Fibroblast of the aortic adventitia (primary cell): ENCODE measurements at regions not wholly inside any gene's neighbourhood (a gene's known extent, or its start where the extent isn't known, plus 50 kb on each side); places are given as distances from the start of the nearest gene placed in this dataset.
"Not testable (repeated sequence)": the region's sequence is repeated elsewhere in the genome, so short reads cannot be mapped to it uniquely, and the experiment has no call there.

ENCODE experiments used
- DNase-seq: peaks from one replicate; pipeline ENCODE4 v3.0.0-alpha.2; 2010; ENCODE audit warnings: low read depth
- H3K4me3 ChIP-seq: 2 replicates; pipeline ENCODE4 v1.5.1; 2011; ENCODE audit warnings: low read depth, mild to moderate bottlenecking, control low read depth, low read length, moderate library complexity
- CTCF ChIP-seq: IDR thresholded peaks from 2 replicates; pipeline ENCODE4 v1.5.1; 2011; ENCODE audit warnings: mild to moderate bottlenecking, low read length, control low read depth, inconsistent platforms; ENCODE audit not compliant: insufficient read depth

GRCh38 chr21:35195232-35195631, 146.1 kb upstream of the RUNX1 start:
- no peak for TF ChIP-seq CTCF
- no peak overlapping the region for H3K4me3 ChIP-seq
- DNase-seq = no peak

GRCh38 chr21:35191754-35192153, 142.7 kb upstream of the RUNX1 start:
- DNase-seq = no peak
- TF ChIP-seq CTCF = no peak
- H3K4me3 ChIP-seq = no peak overlapping the region

GRCh38 chr21:35191128-35191527, 142.0 kb upstream of the RUNX1 start:
- TF ChIP-seq CTCF = no peak
- no peak for DNase-seq
- H3K4me3 ChIP-seq = no peak overlapping the region

GRCh38 chr21:35190201-35190701, 141.1 kb upstream of the RUNX1 start:
- no peak overlapping the region for H3K4me3 ChIP-seq
- DNase-seq = peak; percentile 45
- no peak for TF ChIP-seq CTCF

- H3K4me3 ChIP-seq = no peak overlapping the region
- TF ChIP-seq CTCF = no peak
- DNase-seq = peak; percentile 96
Measured at GRCh38 chr21:35189077-35189863, 140.2 kb upstream of the RUNX1 start.

GRCh38 chr21:35183389-35183788, 134.3 kb upstream of the RUNX1 start:
- DNase-seq, H3K4me3 ChIP-seq: not testable (repeated sequence)

GRCh38 chr21:35179990-35180540, 131.0 kb upstream of the RUNX1 start:
- no peak for TF ChIP-seq CTCF
- no peak overlapping the region for H3K4me3 ChIP-seq
- DNase-seq = peak; percentile 82
